BJ (cell line): ENCODE measurements at regions not wholly inside any gene's neighbourhood (a gene's known extent, or its start where the extent isn't known, plus 50 kb on each side); places are given as distances from the start of the nearest gene placed in this dataset.

Experiments used
- CTCF ChIA-PET: fragments of 350-600 bp; formaldehyde crosslinking; extraction: SDS; loops from one replicate; lab custom pipeline; 2021; ENCODE audit warnings: antibody characterized with exemption, inconsistent platforms; lab: Yijun Ruan, JAX
- POLR2A ChIA-PET: fragments of 300-600 bp; sonication (Branson Sonifier 250); formaldehyde crosslinking; extraction: SDS; loops from one replicate; lab custom pipeline; 2021; ENCODE audit warnings: antibody characterized with exemption; lab: Charles Lee
- DNase-seq: peaks from one replicate; pipeline ENCODE4 v3.0.0-alpha.2; 2011; ENCODE audit warnings: low read depth
- H3K27me3 ChIP-seq: 2 replicates; pipeline ENCODE4 v1.6.0; 2011; ENCODE audit warnings: low read length; ENCODE audit not compliant: control insufficient read depth, insufficient read depth
- H3K36me3 ChIP-seq: 2 replicates; pipeline ENCODE4 v1.5.1; 2011; ENCODE audit warnings: low read length; ENCODE audit not compliant: control insufficient read depth, insufficient read depth
- H3K4me3 ChIP-seq: 2 replicates; pipeline ENCODE4 v1.5.1; 2011; ENCODE audit warnings: low read depth, mild to moderate bottlenecking, control low read depth, low read length
- CTCF ChIP-seq: IDR thresholded peaks from 2 replicates; pipeline ENCODE4 v1.5.1; 2011; ENCODE audit warnings: low read depth, mild to moderate bottlenecking, control low read depth, inconsistent platforms, low read length, moderate library complexity; ENCODE audit not compliant: insufficient read depth

GRCh38 chr11:110939471-110939870 lies 227.2 kb upstream of the ARHGAP20 start:
- no peak for TF ChIP-seq CTCF
- ChIA-PET CTCF (no interaction called here), POLR2A (no interaction called here)
- no peak overlapping the region for H3K4me3 ChIP-seq
- no peak for DNase-seq
- no peaks in the 10 kb centered on the region for H3K27me3 ChIP-seq
- H3K36me3 ChIP-seq = no peaks in the 10 kb centered on the region

- ChIA-PET CTCF (no interaction called here), POLR2A (no interaction called here)
- no peak for DNase-seq
- H3K36me3 ChIP-seq = no peaks in the 10 kb centered on the region
- TF ChIP-seq CTCF = no peak
- no peaks in the 10 kb centered on the region for H3K27me3 ChIP-seq
- H3K4me3 ChIP-seq = no peak overlapping the region
Observed at GRCh38 chr11:110935018-110935640, 222.9 kb upstream of the ARHGAP20 start.

GRCh38 chr11:110929129-110929528 lies 216.9 kb upstream of the ARHGAP20 start:
- POLR2A ChIA-PET = no interaction called here
- DNase-seq = no peak
- TF ChIP-seq CTCF = no peak

GRCh38 chr11:110928391-110928790 lies 216.2 kb upstream of the ARHGAP20 start:
- Histone ChIP-seq H3K4me3 (no peak overlapping the region), H3K36me3 (no peaks in the 10 kb centered on the region), H3K27me3 (no peaks in the 10 kb centered on the region)
- DNase-seq = no peak
- ChIA-PET POLR2A (no interaction called here), CTCF (interaction anchor here (0.6 to 1.7 kb wide), 4 partner anchors 9 to 34 kb away, joined by 3 to 5 read pairs (median 4); no protein-coding TSS in a partner anchor)
- TF ChIP-seq CTCF = no peak

More at GRCh38 chr11:110929129-110929528, 216.9 kb upstream of the ARHGAP20 start:
- CTCF ChIA-PET = interaction anchor here (0.6 to 1.7 kb wide), 4 partner anchors 8 to 35 kb away, joined by 3 to 5 read pairs (median 4); no protein-coding TSS in a partner anchor
- no peaks in the 10 kb centered on the region for H3K36me3 ChIP-seq
- H3K27me3 ChIP-seq = no peaks in the 10 kb centered on the region
- no peak overlapping the region for H3K4me3 ChIP-seq

- H3K36me3 ChIP-seq = no peaks in the 10 kb centered on the region
- CTCF ChIA-PET = no interaction called here
Observed at GRCh38 chr11:110921742-110922521, 209.7 kb upstream of the ARHGAP20 start.

More at GRCh38 chr11:110921742-110922521, 209.7 kb upstream of the ARHGAP20 start:
- no peak for TF ChIP-seq CTCF
- no peak for DNase-seq
- POLR2A ChIA-PET = no interaction called here
- Histone ChIP-seq H3K27me3 (no peaks in the 10 kb centered on the region), H3K4me3 (no peak overlapping the region)
